ENCODE measurements at regions not wholly inside any gene's neighbourhood (a gene's known extent, or its start where the extent isn't known, plus 50 kb on each side); places are given as distances from the start of the nearest gene placed in this dataset.

- TF ChIP-seq, protein P1, sequence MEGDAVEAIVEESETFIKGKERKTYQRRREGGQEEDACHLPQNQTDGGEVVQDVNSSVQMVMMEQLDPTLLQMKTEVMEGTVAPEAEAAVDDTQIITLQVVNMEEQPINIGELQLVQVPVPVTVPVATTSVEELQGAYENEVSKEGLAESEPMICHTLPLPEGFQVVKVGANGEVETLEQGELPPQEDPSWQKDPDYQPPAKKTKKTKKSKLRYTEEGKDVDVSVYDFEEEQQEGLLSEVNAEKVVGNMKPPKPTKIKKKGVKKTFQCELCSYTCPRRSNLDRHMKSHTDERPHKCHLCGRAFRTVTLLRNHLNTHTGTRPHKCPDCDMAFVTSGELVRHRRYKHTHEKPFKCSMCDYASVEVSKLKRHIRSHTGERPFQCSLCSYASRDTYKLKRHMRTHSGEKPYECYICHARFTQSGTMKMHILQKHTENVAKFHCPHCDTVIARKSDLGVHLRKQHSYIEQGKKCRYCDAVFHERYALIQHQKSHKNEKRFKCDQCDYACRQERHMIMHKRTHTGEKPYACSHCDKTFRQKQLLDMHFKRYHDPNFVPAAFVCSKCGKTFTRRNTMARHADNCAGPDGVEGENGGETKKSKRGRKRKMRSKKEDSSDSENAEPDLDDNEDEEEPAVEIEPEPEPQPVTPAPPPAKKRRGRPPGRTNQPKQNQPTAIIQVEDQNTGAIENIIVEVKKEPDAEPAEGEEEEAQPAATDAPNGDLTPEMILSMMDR (IDR thresholded peaks at IDR 0.05), result no peak
- Histone ChIP-seq H3K4me1 (no peaks in the 10 kb centered on the region), H3K4me3 (no peak overlapping the region), H3K36me3 (no peaks in the 10 kb centered on the region), H3K9me3 (no peaks in the 10 kb centered on the region), H3K27ac (no peak overlapping the region), H3K27me3 (peaks cover 0 to 6% of the 10 kb centered on the region in 2 donors)
- intact Hi-C loops (cut with DNase I; ENCODE audit: low total_unique reads), result no loop called here
- DNase-seq, result no peak
These were observed 93.2 kb upstream of the AJAP1 start for GRCh38 chr1:4561205-4561604.

DNA sequence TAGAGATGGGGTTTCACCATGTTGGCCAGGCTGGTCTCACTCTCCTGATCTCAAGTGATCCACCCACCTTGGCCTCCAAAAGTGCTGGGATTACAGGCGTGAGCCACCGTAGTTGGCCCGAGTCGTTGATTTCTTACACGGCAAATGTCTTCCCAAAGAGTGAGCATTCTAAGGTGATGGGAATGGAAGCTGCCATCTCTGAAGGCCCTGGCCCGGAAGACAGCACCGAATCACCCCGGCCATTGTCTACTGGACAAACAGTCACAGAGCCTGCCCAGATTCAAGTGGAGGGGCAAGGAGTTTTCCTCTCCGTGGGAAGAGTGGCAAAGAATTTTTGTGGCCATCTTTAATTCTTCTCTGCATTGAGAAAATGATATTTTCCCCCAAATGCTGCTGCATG is 92.1 kb upstream of the AJAP1 start:
- peaks cover 0 to 9% of the 10 kb centered on the region in 2 donors for H3K27me3 ChIP-seq
- no peak for DNase-seq

DNA sequence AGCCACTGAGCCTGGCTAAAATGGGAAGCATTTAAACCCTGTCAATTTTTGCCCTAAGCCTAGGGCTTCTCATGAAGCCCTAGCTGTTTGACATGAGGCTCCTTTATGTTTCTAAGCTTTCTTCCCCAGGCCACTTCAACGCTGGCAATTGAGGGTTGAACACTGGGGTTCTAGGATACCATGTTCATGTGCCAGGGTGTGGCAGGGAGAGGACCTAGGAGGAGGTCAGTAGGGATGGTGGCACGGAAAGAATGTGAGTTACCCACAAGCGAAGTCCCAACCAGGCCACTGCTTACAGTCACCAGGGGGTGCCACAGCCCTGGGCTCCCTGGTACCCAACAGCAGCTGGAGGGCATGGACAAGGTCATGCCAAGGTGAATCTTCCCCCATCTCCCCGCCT is 90.8 kb upstream of the AJAP1 start:
- peaks cover 0 to 11% of the 10 kb centered on the region in 2 donors for H3K27me3 ChIP-seq
- intact Hi-C loops (cut with DNase I; ENCODE audit: low total_unique reads), result no loop called here
- H3K9me3 ChIP-seq, result no peaks in the 10 kb centered on the region
- H3K36me3 ChIP-seq, result no peaks in the 10 kb centered on the region
- no peaks in the 10 kb centered on the region for H3K4me1 ChIP-seq
- H3K4me3 ChIP-seq, result no peak overlapping the region
- no peak overlapping the region for H3K27ac ChIP-seq
- DNase-seq, result no peak
- TF ChIP-seq, protein P1 (IDR thresholded peaks at IDR 0.05), result no peak

More for the DNA sequence above, 92.1 kb upstream of the AJAP1 start:
- TF ChIP-seq, protein P1 (IDR thresholded peaks at IDR 0.05), result no peak
- Histone ChIP-seq H3K9me3 (no peaks in the 10 kb centered on the region), H3K4me3 (no peak overlapping the region), H3K36me3 (no peaks in the 10 kb centered on the region), H3K4me1 (no peaks in the 10 kb centered on the region), H3K27ac (no peak overlapping the region)
- intact Hi-C loops (cut with DNase I; ENCODE audit: low total_unique reads), result no loop called here

DNA sequence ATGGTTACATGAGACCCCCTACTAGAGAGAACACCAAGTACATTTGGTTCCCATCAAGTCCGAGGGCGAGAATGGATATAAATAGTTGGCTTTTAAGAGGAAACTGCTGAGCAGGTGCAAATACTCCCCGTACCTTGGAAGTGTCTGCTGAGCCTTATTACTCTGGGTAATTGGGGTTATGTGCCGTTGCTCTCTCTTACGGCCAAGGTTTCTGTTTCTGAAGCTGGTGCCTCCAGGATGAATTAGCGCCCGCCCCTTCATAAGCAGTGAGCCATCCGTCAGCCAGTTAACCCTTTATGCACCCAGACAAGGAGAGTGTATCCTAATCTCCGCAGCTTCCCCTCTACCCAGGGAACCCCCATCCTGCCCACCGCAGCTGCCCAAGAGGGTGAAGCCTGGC is 90.4 kb upstream of the AJAP1 start:
- Histone ChIP-seq H3K4me3 (no peak overlapping the region), H3K27ac (no peak overlapping the region), H3K4me1 (no peaks in the 10 kb centered on the region), H3K27me3 (peaks cover 0 to 14% of the 10 kb centered on the region in 2 donors), H3K9me3 (no peaks in the 10 kb centered on the region), H3K36me3 (no peaks in the 10 kb centered on the region)
- TF ChIP-seq, protein P1 (IDR thresholded peaks at IDR 0.05), result no peak
- intact Hi-C loops (cut with DNase I; ENCODE audit: low total_unique reads), result no loop called here
- DNase-seq, result no peak

DNA sequence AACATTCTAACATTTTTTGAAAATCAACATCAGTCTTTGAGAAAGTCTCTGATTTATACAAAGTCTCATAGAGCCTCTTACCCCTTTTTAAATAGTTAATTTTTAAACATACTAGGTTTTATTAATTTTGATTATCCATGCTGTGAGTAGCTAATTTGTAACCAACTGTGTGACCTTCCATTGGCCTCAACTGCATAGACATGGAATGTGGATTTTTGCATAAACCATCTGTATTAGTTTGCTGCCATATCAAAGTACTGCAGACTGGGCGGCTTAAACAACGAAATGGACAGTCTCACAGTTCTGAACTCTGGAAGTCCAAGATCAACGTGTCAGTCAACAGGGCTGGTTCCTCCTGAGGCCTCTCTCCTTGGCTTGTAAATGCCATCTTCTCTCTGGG is 89.2 kb upstream of the AJAP1 start:
- no peak for DNase-seq
- Histone ChIP-seq H3K4me1 (no peaks in the 10 kb centered on the region), H3K9me3 (no peaks in the 10 kb centered on the region), H3K27me3 (peaks cover 0 to 16% of the 10 kb centered on the region in 2 donors), H3K4me3 (no peak overlapping the region), H3K36me3 (no peaks in the 10 kb centered on the region), H3K27ac (no peak overlapping the region)
- intact Hi-C loops (cut with DNase I; ENCODE audit: low total_unique reads), result no loop called here
- TF ChIP-seq, protein P1 (IDR thresholded peaks at IDR 0.05), result no peak

DNA sequence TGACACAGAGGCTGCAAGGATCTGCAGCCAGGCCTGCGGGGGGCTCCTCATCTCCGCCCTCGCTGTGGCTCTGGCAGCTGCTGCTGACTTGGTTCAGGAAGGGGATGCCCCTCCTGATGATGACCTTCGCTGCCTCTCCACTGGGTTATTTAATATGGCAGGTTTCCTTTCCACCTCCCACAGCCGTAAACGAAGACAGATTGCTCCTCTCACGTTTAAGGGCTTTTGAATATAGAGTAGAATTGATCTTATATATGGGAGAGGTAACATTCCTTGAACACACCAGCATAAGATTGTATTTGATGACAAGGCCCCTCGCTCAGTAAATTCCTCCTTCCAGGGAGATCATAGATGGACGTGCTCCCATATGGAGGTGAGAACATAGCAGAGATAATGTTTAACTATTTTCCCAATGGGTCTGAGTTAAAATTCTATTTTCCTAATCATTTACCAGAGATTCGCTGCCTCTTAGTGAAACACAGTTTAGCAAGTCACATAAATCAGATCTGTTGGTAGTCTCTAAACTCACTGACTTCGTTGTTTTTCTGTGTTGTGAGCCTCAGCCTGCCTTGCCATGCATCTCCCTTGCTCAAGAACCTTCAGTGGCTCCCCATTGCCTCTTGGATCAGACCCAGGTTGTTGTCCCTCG is 88.5 kb upstream of the AJAP1 start:
- Histone ChIP-seq H3K4me3 (no peak overlapping the region), H3K4me1 (no peaks in the 10 kb centered on the region), H3K27ac (no peak overlapping the region), H3K36me3 (no peaks in the 10 kb centered on the region), H3K27me3 (peaks cover 0 to 18% of the 10 kb centered on the region in 2 donors), H3K9me3 (no peaks in the 10 kb centered on the region)
- TF ChIP-seq, protein P1 (IDR thresholded peaks at IDR 0.05), result no peak
- intact Hi-C loops (cut with DNase I; ENCODE audit: low total_unique reads), result no loop called here
- DNase-seq, result no peak

Measured in tibial artery (tissue), 4 donors.